ENCODE measurements at regions not wholly inside any gene's neighbourhood (a gene's known extent, or its start where the extent isn't known, plus 50 kb on each side); places are given as distances from the start of the nearest gene placed in this dataset.

- no peak for DNase-seq
Observed at GRCh38 chr16:47967374-47967773, 188.4 kb downstream of the ABCC12 start.

GRCh38 chr16:47966325-47966724 lies 189.5 kb downstream of the ABCC12 start:
- no peak for DNase-seq

- no peak for DNase-seq
Observed at GRCh38 chr16:47965439-47965838, 190.4 kb downstream of the ABCC12 start.

- no peak for DNase-seq
Observed at GRCh38 chr16:47958726-47959125, 197.1 kb downstream of the ABCC12 start.

GRCh38 chr16:47956916-47957315 lies 198.9 kb downstream of the ABCC12 start:
- DNase-seq = no peak

- DNase-seq = no peak
Observed at GRCh38 chr16:47949714-47950113, 206.1 kb downstream of the ABCC12 start.

- no peak for DNase-seq
Observed at GRCh38 chr16:47949276-47949675, 206.5 kb downstream of the ABCC12 start.

- DNase-seq = no peak
Observed at GRCh38 chr16:47947723-47948122, 208.1 kb downstream of the ABCC12 start.

GRCh38 chr16:47946092-47946491 lies 209.7 kb downstream of the ABCC12 start:
- DNase-seq = no peak

- DNase-seq = no peak
Observed at GRCh38 chr16:47944589-47944988, 211.2 kb downstream of the ABCC12 start.

- DNase-seq = no peak
Observed at GRCh38 chr16:47943235-47943634, 212.6 kb downstream of the ABCC12 start.

- DNase-seq = no peak
Observed at GRCh38 chr16:47940466-47940865, 215.3 kb downstream of the ABCC12 start.

GRCh38 chr16:47939680-47940079 lies 216.1 kb downstream of the ABCC12 start:
- no peak for DNase-seq

GRCh38 chr16:47938272-47938671 lies 217.5 kb downstream of the ABCC12 start:
- DNase-seq = no peak

- no peak for DNase-seq
Observed at GRCh38 chr16:47928008-47928407, 227.8 kb downstream of the ABCC12 start.

- DNase-seq = no peak
Observed at GRCh38 chr16:47927330-47927729, 228.5 kb downstream of the ABCC12 start.

- DNase-seq = no peak
Observed at GRCh38 chr16:47925811-47926460, 229.9 kb downstream of the ABCC12 start.

- no peak for DNase-seq
Observed at GRCh38 chr16:47924950-47925349, 230.8 kb downstream of the ABCC12 start.

GRCh38 chr16:47921535-47921934 lies 234.3 kb downstream of the ABCC12 start:
- DNase-seq = no peak

GRCh38 chr16:47920709-47921108 lies 235.1 kb downstream of the ABCC12 start:
- DNase-seq = no peak

GRCh38 chr16:47917118-47917517 lies 238.7 kb downstream of the ABCC12 start:
- no peak for DNase-seq

- DNase-seq = no peak
Observed at GRCh38 chr16:47916266-47916665, 239.5 kb downstream of the ABCC12 start.

- no peak for DNase-seq
Observed at GRCh38 chr16:47907109-47907508, 248.7 kb downstream of the ABCC12 start.

GRCh38 chr16:47905771-47906170 lies 250.0 kb downstream of the ABCC12 start:
- DNase-seq = no peak

- DNase-seq = no peak
Observed at GRCh38 chr16:47904691-47905090, 251.1 kb downstream of the ABCC12 start.
